Hematopoietic multipotent progenitor cell treated with erythropoietin and hydrocortisone succinate and interleukin-3 and kit ligand, for 6 days (in vitro differentiated cells): ENCODE measurements at regions not wholly inside any gene's neighbourhood (a gene's known extent, or its start where the extent isn't known, plus 50 kb on each side); places are given as distances from the start of the nearest gene placed in this dataset.
"Not testable (repeated sequence)": the region's sequence is repeated elsewhere in the genome, so short reads cannot be mapped to it uniquely, and the experiment has no call there.

Experiments used
- DNase-seq: peaks from one replicate; pipeline ENCODE4 v3.0.0-alpha.2; 2015

DNA sequence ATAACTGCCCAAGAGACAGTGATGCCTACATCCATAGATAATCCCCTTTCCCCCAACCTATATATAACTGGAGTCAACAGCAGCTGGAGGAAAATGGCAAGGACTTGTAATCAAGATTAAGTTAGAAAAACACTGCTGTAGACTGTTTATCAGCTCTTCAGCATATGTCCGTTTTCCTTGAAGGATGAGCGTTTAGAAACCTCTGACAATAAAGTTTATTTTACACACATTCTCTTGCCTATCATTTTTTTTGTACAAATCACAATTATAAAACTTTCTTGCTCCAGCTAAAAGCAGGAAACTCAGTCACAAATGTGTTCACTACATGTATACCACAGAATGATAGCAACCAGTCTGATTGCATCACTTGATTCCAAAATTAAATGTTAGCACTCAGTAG is 50.8 kb downstream of the PPIAL4G start:
- not testable (repeated sequence) for DNase-seq

DNA sequence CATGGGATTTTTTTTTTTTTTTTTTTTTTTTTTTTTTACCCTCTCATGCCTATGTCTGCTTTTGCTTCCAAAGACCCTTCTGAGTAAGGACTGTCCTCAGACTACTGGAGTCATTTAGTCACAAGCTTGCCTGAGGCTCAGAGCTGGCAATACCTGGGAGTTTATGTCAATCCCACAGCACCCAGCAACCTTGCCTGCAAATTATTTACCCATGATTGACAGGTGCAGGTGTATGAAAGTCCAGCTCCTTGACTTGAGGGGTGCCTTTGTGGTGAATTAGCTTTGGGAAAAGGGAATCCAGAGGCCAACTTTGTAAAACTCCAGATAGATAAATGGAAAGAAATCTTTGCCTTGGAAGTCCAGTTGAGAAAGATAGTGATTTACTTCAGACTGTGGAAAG is 53.2 kb downstream of the PPIAL4G start:
- DNase-seq = not testable (repeated sequence)

DNA sequence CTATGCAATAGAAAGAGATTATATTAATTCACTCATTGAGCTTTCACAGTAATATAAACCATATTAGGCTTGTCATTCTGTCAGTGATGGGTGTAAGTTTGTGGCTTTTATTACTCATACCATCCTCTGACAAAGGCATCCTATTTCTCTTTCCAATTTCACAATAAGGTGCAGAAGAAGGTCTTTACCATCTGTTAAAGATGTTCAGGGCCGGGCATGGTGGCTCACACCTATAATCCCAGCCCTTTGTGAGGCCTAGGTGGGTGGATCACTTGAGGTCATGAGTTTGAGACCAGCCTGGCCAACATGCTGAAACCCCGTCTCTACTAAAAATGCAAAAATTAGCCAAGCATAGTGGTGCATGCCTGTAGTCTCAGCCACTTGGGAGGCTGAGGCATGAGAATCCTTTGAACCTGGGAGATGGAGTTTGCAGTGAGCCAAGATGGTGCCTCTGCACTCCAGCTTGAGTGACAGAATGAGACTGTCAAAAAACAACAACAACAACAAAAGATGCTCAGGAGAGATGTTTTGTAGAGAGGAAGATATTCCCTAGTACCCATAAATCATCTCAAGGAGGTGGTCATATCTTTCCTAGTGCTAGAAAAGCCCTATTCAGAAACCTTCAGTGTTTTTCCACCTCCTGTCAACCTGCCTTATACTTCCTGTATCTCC is 56.0 kb downstream of the PPIAL4G start:
- DNase-seq = not testable (repeated sequence)

DNA sequence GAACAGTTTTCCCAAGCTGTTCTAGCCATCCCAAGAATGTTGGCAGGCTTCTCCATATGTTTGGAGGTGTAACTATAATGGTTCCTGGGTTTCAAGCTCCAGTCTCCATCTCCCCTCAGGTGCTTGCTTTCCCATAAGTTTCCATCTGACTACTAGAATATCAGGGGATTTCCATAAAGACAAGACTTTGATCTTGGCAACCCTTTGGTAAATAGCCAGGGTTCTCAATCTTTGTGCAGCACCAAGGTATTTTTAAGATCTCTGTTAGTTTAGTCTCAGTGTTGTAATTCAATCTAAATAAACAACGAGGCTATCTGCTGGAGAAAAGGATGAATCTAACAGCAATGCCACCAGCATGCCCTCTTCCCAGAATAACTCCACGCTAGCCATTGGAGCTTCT is 56.7 kb downstream of the PPIAL4G start:
- not testable (repeated sequence) for DNase-seq

DNA sequence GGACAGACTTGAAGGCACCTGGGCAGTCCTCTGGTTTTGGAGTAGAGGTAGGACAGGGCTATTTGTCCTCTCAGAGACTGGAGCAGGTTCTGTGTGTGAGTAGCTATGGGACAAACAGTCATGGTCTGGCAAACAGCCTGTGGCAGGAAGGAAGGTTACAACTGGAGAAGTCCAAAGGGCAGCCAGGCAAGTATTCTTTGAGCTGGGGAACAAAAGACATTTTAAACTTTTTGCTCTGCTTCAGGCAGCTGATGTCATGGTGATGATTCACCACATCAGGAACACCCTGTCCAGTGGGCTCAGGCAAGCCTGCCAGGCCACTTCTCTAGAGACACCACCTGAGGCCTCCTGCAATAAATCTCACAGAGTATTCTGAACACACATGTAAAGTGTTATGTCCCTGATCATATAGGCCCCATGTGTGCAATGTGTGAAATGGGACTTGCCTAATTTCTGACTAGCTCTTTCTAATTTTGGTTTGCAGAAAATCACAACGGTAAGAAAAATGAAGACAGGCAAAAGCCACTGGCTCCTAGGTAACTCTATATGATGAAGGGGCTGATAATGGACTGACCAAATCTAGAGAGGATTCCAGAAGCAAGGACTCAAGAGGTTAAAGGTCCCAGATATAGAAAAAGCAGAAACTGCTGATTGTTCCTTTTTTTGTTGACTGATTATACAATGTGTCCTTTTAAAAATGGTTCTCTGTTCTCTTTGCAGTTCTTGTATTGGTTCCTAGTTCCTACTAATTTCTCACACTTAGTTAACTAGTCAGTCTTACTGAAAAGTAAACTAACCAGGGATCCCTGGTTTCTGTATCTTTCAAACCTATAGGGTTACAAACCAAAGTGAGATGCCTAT is 58.7 kb downstream of the PPIAL4G start:
- DNase-seq = not testable (repeated sequence)

DNA sequence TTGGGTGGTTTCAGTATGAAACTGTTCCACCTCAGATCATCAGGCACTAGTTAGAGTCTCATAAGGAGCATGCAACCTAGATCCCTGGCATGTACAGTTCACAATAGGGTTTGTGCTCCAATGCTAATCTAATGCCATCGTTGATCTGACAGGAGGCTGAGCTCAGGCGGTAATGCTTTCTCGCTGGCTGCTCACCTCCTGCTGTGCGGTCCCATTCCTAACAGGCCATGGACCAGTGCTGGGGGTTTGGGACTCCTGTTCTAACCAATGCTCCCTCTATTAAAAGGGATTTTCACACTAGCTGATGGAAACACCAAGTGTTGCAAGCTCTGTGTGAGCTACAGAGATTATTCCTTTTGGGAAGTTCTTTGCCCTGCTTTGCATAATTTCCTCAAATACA is 60.2 kb downstream of the PPIAL4G start:
- not testable (repeated sequence) for DNase-seq

DNA sequence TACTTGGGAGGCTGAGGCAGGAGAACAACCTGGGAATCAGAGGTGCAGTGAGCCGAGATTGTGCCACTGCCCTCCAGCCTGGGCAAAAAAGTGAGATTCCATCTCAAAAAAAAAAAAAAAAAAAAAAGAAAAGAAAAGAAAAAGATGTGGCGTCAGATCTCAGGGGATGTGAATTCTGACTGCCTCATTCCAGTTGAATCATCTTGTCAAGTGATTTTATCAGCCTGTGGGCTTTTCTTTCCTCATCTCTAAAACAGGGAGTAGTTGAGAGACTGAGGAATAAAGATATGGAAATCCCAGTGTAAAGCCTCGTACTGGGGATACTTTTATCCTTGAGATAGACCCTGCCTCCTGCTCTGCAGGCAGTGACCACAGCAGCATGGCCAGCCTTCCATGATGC is 65.9 kb downstream of the PPIAL4G start:
- DNase-seq = not testable (repeated sequence)

DNA sequence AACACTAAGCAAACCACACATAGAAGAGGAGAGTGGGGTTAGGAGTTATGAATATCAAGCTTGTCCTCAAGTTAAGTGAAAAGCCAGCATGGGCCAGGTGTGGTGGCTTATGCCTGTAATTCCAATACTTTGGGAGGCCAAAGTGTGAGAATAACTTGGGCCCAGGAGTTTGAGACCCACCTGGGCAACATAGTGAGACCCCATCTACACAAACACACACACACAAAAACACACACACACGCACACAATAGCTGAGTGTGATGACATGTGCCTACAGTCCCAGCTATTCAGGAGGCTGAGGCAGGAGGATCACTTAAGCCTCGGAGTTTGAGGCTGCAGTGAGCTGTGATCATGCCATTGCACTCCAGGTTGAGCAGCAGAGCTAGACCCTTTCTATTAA is 69.7 kb downstream of the PPIAL4G start:
- DNase-seq = not testable (repeated sequence)

DNA sequence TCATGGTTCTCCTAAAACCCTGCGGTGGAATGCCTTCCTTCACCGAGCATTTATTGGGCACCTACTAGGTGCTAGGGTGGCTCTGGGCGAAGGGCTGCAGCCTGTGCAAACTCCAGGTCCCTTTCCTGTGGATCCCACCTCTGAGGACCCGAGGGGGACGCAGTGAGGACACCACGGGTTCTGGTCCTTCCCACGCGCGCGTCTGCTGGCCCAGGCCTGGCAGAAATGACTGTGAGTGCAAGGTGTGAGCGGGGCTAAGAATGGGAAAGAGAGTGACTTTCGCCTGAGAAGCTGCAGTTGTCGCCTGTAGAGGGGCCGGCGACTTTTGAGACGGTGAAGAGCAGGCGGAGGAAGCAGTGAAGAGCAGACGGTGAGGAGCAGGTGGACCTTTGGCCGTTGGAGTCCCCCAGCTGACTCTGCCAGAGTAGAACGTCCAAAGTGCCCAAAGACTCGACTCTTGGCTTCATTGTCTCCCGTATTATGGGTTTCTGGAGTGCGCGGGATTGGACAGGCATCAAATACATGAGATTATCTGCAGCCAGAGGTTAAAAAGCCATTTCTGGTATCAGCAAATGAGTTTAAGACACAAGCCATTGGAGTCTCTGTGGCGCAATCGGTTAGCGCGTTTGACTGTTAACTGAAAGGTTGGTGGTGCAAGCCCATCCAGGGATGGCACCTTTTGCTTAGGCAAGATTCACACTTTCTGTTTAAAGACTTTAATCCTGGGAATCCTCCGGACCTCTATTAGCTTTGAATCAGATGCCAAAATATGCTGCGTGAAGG is 78.1 kb downstream of the PPIAL4G start:
- peak; percentile 6 for DNase-seq

DNA sequence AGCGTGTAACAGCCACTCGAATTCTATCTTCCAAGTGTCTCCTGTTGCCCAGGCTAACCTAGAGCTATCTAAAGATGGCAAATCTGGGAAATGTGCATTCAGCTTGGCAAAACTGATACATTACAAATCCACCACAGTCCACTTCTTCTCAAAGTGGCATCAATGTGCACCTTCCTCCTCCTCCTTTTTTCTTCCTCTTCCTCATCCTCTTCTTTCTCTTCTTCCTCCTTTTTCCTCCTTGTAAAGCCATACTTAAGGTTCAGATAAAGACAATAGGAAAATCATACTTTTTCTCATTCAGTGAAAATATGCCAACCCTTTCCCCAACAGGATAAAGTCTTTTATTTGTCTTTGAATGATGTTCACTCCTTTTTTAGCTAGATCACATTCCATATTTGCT is 79.2 kb downstream of the PPIAL4G start:
- not testable (repeated sequence) for DNase-seq

DNA sequence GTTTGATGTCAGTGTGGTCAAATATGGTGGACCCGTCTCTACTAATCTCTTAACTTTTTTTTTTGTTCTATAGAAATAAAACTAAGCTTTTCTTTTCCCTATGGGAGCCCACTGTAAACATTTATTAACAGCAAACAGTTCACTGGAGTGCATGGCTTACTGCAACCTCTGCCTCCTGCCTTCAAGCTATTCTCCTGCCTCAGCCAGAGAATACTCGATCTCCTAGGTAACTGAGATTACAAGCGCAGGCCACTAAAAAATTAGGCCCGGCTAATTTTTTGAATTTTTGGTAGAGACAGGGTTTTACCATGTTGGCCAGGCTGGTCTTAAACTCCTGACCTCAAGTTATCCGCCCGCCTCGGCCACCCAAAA is 80.0 kb downstream of the PPIAL4G start:
- DNase-seq = peak; percentile 24

DNA sequence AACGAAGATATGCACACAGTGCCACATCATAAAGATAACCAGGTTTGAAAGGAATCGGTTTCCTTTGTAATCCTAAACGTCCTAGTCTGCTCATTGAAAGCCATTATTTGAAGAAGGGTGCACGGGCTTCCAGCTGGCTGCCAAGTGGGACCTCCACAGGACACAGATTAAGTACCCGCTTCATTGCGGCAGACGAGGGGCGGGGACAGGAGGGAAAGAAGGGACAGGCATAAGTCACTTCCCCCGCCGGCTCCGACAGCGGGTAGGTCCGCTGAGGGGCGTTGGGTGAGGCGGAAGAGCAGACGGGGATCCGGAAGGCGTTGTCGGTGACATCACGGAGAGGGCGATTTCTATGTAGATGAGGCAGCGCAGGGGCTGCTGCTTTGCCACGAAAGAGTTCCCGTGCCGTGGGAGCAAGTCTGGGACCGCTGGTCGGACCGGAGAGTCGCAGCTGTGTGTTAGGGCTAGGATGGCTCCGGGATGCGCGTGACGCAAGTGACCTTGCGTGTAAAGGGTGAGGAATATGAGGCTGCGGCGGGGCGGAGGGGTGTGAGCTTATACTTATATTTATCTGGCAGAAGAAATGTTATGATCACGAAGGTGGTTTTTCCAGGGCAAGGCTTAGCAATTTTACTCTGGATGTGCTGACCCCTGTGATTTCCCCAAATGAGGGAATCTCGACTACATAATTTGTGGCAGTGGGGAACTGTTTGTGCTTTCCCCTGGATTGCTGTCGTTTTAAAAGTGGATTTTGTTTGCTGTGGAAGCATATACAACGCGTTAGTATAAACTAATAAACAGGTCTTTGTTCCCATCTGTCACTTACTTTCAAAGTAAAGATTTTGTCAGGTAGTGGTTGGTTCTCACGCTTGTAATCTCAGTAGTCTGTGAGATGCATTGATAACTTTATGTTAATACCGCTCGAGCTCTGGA is 80.7 kb downstream of the PPIAL4G start:
- DNase-seq = peak; percentile 90

DNA sequence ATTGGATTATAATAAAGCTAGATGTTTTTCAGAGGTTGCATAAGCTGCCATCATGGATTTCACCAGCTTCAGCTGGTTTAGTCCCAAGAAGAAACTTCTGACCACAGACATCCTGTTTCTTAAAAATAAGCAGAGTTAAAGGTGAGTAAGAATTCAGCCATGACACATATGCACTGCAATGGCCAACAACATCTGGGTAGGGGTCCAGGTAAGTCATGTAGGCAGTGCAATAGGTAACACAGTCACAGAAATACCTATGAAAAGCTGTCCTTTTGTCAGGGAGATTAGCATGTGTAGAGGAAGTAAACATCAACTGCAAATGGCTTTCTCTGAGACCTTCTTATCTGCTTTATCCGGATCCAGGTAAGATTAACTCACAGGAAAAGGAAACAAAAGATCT is 85.6 kb downstream of the PPIAL4G start:
- DNase-seq = not testable (repeated sequence)

DNA sequence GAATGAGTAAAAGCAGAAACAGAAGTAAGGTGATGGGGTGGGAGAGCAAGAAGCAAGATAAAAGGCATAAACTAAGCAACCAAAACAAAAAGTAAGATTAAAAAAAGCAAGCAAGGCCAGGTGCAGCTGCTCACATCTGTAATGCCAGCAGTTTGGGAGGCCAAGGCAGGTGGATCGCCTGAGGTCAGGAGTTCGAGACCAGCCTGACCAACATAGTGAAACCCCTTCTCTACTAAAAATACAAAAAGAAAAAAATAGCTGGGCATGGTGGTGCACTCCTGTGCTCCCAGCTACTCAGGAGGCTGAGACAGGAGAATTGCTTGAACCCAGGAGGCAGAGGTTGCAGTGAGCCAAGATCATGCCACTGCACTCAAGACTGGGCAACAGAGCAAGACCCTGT is 90.6 kb downstream of the PPIAL4G start:
- not testable (repeated sequence) for DNase-seq

DNA sequence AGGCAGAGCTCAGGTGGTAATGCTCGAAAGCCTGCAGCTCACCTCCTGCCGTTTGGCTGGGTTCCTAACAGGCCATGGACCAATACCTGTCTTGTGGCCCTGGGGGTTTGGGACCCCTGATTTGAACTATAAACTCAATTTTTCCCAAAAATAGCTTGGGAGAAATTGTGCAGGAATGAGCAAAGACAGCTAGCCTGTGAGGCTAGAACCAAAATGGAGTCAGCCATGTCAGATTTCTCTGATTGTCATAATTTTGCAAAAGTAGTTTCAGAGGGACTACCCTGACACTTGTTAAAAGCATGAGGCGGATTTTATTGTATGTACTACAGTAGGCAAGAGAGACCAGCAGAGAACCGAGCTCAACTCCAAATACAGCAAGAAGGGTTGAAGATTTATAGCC is 91.8 kb downstream of the PPIAL4G start:
- DNase-seq = not testable (repeated sequence)

DNA sequence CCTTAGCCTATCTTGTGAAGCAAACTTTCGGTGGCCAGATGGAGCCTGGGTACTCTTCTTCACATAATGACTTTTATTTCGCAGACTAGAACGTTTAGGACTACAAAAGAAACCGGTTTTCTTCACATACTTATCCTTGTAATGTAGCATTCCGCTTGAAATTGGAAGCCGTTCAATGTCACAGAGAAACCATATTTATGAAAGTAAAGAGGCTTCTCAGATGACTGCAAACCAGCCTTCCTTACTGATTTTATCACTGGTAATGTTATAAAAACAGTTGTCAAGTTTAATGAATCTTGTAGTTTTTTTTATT is 94.1 kb downstream of the PPIAL4G start:
- no peak for DNase-seq

DNA sequence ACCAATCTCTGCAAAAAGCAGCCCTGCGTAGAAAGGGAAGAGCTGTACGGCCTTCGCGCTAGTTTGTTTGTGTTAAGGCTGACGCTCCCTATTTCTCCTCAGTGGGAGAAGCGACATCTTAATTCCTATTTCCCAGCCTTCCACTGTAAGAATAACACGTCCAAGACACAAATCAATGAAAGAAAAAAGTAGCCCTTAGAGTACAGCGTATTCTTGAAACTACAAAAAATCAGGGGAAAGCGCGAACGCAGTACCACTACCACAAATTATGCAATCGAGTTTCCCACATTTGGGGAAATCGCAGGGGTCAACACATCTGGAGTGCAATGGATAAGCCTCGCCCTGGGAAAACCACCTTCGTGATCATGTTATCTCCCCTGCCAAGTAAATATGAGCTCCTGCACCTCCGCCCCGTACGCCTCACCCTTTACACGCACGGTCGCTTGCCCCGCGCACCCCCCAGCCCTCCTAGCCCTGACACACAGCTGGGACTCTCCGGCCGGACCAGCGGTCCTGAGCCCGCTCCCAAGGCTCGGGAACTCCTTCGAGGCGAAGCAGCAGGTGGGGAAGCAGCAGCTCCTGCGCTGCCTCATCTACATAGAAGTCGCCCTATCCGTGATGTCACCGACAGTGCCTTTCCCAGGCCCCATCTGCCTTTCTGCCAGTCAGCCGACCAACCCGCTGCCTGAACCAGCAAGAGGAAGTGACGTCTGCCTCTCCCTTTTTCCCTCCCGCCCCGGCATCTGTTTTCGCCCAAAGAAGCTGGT is 94.7 kb downstream of the PPIAL4G start:
- peak; percentile 97 for DNase-seq

DNA sequence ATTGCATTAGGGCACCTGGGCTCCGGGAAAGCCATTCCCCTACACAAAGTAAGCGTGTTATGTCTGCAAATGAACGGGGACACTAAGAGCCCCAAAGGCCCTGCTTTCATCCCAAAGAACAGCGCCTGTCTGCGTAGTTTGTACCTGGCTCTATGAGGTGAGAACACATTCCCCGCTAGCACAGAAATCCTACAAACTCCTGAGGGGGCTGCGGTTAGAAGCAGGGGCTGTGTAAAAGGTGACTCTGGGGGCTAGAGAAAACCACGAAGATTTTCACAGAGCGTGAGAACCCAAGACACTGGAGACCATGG is 95.2 kb downstream of the PPIAL4G start:
- not testable (repeated sequence) for DNase-seq

DNA sequence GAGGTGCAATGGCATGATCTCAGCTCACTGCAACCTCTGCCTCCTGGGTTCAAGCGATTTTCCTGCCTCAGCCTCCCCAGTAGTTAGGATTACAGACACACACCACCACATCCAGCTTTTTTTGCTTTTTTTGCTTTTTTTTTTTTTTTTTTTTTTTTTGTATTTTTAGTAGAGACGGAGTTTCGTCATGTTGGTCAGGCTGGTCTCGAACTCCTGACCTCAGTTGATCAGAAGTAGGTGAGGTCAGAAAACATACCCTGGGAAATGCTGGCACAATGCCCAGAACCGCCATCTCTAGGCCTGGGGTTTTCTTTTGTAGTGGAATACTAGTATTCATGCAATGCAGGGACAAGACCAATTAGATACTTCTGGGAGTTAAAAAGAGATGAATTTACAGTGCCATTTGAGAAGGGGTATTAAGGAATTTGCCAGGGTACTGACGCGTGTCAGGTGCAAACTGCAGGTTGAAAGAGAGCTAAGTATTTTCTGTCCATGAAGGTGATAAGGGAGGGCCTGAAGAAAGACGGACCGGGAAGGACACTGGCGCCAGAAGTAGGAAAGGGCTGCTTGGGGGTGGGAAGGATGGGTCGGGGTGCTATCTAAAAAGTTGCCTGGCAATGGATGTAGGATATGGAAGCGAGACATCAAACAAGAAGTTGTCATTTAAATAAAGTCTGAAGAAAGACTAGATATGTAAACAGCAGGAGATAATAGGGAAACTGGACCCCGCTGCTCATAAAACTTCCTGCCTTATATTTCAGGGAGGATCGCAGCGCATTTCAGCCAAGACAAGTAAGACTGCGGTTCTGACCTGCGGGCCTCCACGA is 95.8 kb downstream of the PPIAL4G start:
- DNase-seq = peak; percentile 27

DNA sequence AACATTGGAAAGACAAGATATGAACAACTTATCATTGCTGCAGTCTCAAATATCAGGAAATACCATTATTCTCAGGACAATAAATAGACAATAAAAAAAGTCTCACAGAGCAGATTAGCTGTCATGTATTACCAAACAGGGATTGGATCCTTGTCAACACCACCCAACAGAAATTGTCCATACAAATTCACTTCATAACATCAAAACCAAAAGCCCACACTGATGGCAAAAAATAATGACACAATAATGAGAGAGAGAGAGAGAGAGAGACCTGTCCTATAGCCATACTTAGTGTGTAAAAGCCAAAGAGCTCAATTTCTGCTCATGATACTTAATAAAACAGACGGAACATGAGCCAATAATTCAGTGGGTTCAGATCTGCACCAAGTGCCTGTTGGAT is 96.5 kb downstream of the PPIAL4G start:
- no peak for DNase-seq

DNA sequence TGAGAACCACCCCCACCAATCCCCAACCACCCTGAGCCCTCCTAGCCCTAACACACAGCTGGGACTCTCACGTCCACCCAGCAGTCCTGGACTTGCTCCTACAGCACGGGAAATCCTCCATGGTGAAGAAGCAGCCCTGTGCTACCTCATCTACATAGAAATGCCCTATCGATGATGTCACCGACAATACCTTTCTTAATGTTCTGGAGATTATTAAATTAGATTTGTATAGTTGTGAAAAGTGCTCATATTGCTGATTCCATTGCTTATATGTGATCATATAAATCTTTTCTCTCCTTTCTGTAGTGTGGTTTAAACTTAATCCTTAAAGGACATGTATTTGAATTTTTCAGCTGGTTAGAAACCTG is 97.1 kb downstream of the PPIAL4G start:
- DNase-seq = not testable (repeated sequence)
